Transverse colon (tissue), 4 donors: ENCODE measurements at regions not wholly inside any gene's neighbourhood (a gene's known extent, or its start where the extent isn't known, plus 50 kb on each side); places are given as distances from the start of the nearest gene placed in this dataset.

Experiments used
- POLR2A ChIP-seq: fragments of 450-650 bp; IDR thresholded peaks from one replicate; pipeline ENCODE4 v1.6.1; 2016; ENCODE audit warnings: antibody characterized with exemption, mild to moderate bottlenecking, moderate library complexity
- POLR2AphosphoS5 ChIP-seq, 3 donors: sonication (generic); formaldehyde crosslinking; IDR thresholded peaks; one replicate each; pipeline ENCODE4 v1.6.1; 2016; ENCODE audit warnings: antibody characterized with exemption in 3 of 3
- TF ChIP-seq, protein P1 (sequence below), 5 experiments: fragments of 200-600 bp in 3 of 5; fragments of 450-650 bp in 2 of 5; sonication (generic) in 3 of 5; IDR thresholded peaks; 1 replicate in 2 of 5; 2 replicates in 3 of 5; pipeline ENCODE4 v1.5.1; 2016 to 2017; ENCODE audit warnings: antibody characterized with exemption in 5 of 5, inconsistent platforms in 3 of 5, mild to moderate bottlenecking in 2 of 5, moderate library complexity in 1 of 5

GRCh38 chr11:70948398-70948797 is 304.0 kb downstream of the SHANK2 start:
- no peak for TF ChIP-seq POLR2AphosphoS5 (IDR thresholded peaks at IDR 0.05)
- TF ChIP-seq POLR2A, result no peak
- TF ChIP-seq, protein P1, sequence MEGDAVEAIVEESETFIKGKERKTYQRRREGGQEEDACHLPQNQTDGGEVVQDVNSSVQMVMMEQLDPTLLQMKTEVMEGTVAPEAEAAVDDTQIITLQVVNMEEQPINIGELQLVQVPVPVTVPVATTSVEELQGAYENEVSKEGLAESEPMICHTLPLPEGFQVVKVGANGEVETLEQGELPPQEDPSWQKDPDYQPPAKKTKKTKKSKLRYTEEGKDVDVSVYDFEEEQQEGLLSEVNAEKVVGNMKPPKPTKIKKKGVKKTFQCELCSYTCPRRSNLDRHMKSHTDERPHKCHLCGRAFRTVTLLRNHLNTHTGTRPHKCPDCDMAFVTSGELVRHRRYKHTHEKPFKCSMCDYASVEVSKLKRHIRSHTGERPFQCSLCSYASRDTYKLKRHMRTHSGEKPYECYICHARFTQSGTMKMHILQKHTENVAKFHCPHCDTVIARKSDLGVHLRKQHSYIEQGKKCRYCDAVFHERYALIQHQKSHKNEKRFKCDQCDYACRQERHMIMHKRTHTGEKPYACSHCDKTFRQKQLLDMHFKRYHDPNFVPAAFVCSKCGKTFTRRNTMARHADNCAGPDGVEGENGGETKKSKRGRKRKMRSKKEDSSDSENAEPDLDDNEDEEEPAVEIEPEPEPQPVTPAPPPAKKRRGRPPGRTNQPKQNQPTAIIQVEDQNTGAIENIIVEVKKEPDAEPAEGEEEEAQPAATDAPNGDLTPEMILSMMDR (IDR thresholded peaks at IDR 0.05), result no peak
